ENCODE measurements at regions not wholly inside any gene's neighbourhood (a gene's known extent, or its start where the extent isn't known, plus 50 kb on each side); places are given as distances from the start of the nearest gene placed in this dataset.

DNA sequence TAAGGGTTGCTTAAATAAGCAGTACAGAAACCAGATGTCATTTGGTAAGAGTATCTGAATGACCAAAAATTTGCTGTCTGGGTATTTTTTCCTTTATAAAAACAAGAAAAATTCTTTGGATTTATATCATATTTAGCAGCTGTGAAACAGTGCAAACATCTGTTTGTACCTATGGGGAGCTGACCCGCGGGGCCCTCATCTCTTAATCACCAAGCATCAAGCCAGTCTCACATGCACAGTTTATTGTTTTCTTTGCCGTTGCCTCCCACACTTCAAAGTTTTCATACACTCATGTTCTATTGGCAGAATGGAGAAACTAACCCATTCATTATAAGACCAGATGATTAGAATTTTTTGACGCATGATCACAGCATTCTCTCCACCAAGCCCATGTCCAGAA lies 142.2 kb downstream of the BMP4 start:
- Mint-ChIP-seq H3K36me3 (ENCODE audit: low read depth) (peaks cover 14% of the 10 kb centered on the region), H3K4me3 (no peak overlapping the region), H3K27me3 (ENCODE audit: low read depth, poor library complexity) (peaks cover 8% of the 10 kb centered on the region), H3K4me1 (peaks cover 29% of the 10 kb centered on the region), H3K27ac (no peak overlapping the region), H3K9me3 (peaks cover 17% of the 10 kb centered on the region)
- no peak for DNase-seq
- TF ChIP-seq, protein P1, sequence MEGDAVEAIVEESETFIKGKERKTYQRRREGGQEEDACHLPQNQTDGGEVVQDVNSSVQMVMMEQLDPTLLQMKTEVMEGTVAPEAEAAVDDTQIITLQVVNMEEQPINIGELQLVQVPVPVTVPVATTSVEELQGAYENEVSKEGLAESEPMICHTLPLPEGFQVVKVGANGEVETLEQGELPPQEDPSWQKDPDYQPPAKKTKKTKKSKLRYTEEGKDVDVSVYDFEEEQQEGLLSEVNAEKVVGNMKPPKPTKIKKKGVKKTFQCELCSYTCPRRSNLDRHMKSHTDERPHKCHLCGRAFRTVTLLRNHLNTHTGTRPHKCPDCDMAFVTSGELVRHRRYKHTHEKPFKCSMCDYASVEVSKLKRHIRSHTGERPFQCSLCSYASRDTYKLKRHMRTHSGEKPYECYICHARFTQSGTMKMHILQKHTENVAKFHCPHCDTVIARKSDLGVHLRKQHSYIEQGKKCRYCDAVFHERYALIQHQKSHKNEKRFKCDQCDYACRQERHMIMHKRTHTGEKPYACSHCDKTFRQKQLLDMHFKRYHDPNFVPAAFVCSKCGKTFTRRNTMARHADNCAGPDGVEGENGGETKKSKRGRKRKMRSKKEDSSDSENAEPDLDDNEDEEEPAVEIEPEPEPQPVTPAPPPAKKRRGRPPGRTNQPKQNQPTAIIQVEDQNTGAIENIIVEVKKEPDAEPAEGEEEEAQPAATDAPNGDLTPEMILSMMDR (IDR thresholded peaks at IDR 0.05), result no peak

DNA sequence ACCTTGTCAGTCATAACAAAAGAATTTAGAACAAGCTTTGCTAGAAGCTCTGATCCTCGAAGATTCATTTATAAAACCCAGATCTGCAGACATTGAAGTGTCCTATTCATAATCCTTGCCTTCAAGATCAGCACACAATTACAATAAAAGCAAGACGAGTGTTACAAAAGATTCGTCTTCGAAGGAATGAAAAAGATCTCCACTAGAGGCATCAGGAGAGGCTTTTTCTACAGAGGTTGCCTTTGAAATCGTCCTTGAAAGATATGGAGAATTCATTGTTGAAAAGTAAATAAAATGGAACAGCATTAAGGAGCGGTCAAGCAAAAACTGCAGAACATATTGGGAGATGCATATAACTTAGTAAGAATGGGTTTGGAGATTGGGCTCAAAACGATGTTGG lies 146.4 kb downstream of the BMP4 start:
- TF ChIP-seq, protein P1 (IDR thresholded peaks at IDR 0.05), result no peak
- Mint-ChIP-seq H3K36me3 (ENCODE audit: low read depth) (no peaks in the 10 kb centered on the region), H3K9me3 (no peaks in the 10 kb centered on the region), H3K4me3 (no peak overlapping the region), H3K27ac (no peak overlapping the region), H3K27me3 (ENCODE audit: low read depth, poor library complexity) (peaks cover 8% of the 10 kb centered on the region), H3K4me1 (peaks cover 23% of the 10 kb centered on the region)
- DNase-seq, result no peak

DNA sequence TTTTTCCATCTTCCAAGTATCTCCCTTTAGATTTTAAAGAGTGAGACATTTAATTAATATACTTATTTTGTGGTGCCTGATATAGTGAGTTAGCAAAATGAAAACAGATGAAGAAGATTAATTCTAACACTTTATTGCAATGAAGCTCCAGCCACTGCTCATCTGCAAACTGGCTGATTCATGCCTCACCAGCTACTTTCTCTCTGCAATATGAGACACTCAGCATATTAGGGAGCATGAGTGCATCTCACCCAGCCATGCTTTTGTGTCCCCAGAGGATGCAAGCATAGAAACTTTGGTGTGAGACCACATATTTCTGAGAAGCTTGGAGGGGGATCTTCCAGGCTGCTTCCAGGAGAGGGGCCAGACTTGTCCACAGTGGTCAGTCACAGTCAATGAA lies 148.6 kb downstream of the BMP4 start:
- TF ChIP-seq, protein P1 (IDR thresholded peaks at IDR 0.05), result no peak
- H3K36me3 Mint-ChIP-seq (ENCODE audit: low read depth), result no peaks in the 10 kb centered on the region
- DNase-seq, result no peak
- no peak overlapping the region for H3K27ac Mint-ChIP-seq
- no peak overlapping the region for H3K4me3 Mint-ChIP-seq
- H3K27me3 Mint-ChIP-seq (ENCODE audit: low read depth, poor library complexity), result peaks cover 8% of the 10 kb centered on the region
- H3K4me1 Mint-ChIP-seq, result peaks cover 5% of the 10 kb centered on the region
- peaks cover 5% of the 10 kb centered on the region for H3K9me3 Mint-ChIP-seq

DNA sequence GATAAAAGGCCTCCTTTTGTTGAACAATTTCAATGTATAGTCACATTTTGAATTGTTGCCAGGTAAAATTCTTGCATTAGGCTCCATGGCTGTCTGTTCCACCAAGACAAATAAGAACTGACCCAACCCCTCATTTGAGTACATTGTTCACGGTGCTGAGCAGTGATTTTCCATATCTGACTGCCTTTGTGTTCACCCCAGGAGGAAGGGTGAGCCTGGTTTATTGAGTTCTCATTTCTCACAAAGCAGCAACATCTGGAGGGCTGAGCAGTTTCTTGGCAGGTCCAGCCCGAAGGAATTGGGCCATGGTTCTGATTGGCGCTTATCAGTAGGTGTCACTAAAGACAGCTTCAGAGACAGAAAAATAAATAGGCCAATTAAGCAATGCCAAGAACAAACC lies 149.1 kb downstream of the BMP4 start:
- no peaks in the 10 kb centered on the region for H3K36me3 Mint-ChIP-seq (ENCODE audit: low read depth)
- no peaks in the 10 kb centered on the region for H3K4me1 Mint-ChIP-seq
- peaks cover 10% of the 10 kb centered on the region for H3K9me3 Mint-ChIP-seq
- no peak overlapping the region for H3K27ac Mint-ChIP-seq
- H3K27me3 Mint-ChIP-seq (ENCODE audit: low read depth, poor library complexity), result peaks cover 8% of the 10 kb centered on the region
- TF ChIP-seq, protein P1 (IDR thresholded peaks at IDR 0.05), result no peak
- no peak overlapping the region for H3K4me3 Mint-ChIP-seq
- DNase-seq, result no peak

DNA sequence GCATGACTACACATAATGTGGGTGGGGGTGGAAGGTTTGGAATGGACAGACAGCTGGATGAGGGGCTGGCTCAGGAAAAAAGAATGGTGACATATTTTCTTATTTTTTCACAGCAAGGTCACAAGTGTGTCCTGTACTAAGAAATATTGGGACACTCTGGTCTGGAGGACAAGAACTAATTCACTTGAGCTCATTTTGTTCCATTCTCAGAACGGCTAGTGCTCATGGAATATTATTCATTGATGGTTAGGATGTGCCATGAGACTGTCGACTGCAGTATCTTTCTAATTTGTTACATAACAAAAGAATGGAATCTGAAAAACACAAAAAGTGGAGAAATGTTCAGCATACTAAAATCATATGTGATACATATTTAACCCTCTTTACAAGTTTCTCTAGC lies 149.5 kb downstream of the BMP4 start:
- Mint-ChIP-seq H3K4me3 (no peak overlapping the region), H3K9me3 (peaks cover 15% of the 10 kb centered on the region), H3K27me3 (ENCODE audit: low read depth, poor library complexity) (peaks cover 8% of the 10 kb centered on the region), H3K27ac (no peak overlapping the region), H3K36me3 (ENCODE audit: low read depth) (no peaks in the 10 kb centered on the region), H3K4me1 (no peaks in the 10 kb centered on the region)
- no peak for DNase-seq
- TF ChIP-seq, protein P1 (IDR thresholded peaks at IDR 0.05), result no peak

DNA sequence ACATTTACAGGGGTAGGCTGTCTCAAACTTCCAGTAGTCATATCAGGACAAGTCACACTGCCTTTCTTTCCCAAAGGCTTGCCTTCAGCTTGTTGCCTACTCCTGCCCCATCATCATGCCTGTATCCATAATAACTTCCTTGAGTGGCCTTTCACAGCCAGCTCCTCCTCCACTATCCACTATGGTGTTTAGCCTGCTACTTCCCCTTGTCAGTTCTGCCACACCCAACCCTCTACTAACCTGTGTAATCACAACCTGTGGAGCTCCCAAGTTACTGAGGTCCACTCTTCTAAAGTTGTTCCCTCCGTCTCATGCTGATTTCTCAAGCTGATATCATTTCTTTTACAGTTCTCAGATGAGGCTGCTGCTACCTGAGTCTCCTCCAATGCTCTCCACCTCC lies 159.9 kb downstream of the BMP4 start:
- H3K4me3 Mint-ChIP-seq, result no peak overlapping the region
- H3K27me3 Mint-ChIP-seq (ENCODE audit: low read depth, poor library complexity), result no peaks in the 10 kb centered on the region
- H3K4me1 Mint-ChIP-seq, result peaks cover 8% of the 10 kb centered on the region
- H3K9me3 Mint-ChIP-seq, result peaks cover 21% of the 10 kb centered on the region
- TF ChIP-seq, protein P1 (IDR thresholded peaks at IDR 0.05), result no peak
- DNase-seq, result no peak
- H3K36me3 Mint-ChIP-seq (ENCODE audit: low read depth), result peaks cover 8% of the 10 kb centered on the region
- no peak overlapping the region for H3K27ac Mint-ChIP-seq
